Lower leg skin (tissue), 3 donors: ENCODE measurements at regions not wholly inside any gene's neighbourhood (a gene's known extent, or its start where the extent isn't known, plus 50 kb on each side); places are given as distances from the start of the nearest gene placed in this dataset.

ENCODE experiments used
- CTCF ChIP-seq, 3 donors: fragments of 450-650 bp; IDR thresholded peaks; one replicate each; pipeline ENCODE4 v1.5.1; 2016; ENCODE audit warnings: antibody characterized with exemption in 3 of 3, mild to moderate bottlenecking in 3 of 3, moderate library complexity in 2 of 3
- POLR2A ChIP-seq, 2 donors: fragments of 450-650 bp; IDR thresholded peaks; one replicate each; pipeline ENCODE4 v1.6.1; 2016 to 2017; ENCODE audit warnings: antibody characterized with exemption in 2 of 2, mild to moderate bottlenecking in 1 of 2, moderate library complexity in 1 of 2

- TF ChIP-seq CTCF (IDR thresholded peaks at IDR 0.05) (no peak), POLR2A (IDR thresholded peaks at IDR 0.05) (no peak)
These were observed 1487.3 kb downstream of the TBC1D22A start for GRCh38 chr22:48249713-48250268.
